Hypothalamus (tissue), 51 donors: ENCODE measurements at regions not wholly inside any gene's neighbourhood (a gene's known extent, or its start where the extent isn't known, plus 50 kb on each side); places are given as distances from the start of the nearest gene placed in this dataset.
A peak's percentile ranks its signal among the peaks of the same experiment; 100 is the strongest.
"Not testable (repeated sequence)": the region's sequence is repeated elsewhere in the genome, so short reads cannot be mapped to it uniquely, and the experiment has no call there.

Experiments used
- DNase-seq, 51 donors: peaks; one replicate each; lab custom pipeline; 2025; lab: John Stamatoyannopoulos, UW

DNA sequence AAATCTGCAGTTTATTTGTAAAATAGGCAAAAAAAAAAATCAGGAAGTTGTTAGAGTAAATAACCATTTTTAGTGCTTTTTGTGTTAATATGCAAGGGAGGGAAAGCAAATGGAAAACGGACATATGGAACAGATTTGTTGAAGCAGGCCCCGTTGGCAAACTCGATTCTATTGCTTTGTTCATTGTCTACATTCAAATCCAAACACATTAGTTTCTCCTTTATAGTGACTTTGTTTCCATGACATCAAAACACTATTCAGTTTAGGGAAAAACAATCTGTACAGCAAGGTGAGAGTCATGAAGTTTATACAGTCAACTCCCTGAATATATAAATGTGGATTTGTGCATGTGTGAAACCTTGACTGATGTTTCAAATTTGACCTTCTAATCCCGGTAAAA, 142.2 kb downstream of the FAM47A start:
- DNase-seq, result no peak

DNA sequence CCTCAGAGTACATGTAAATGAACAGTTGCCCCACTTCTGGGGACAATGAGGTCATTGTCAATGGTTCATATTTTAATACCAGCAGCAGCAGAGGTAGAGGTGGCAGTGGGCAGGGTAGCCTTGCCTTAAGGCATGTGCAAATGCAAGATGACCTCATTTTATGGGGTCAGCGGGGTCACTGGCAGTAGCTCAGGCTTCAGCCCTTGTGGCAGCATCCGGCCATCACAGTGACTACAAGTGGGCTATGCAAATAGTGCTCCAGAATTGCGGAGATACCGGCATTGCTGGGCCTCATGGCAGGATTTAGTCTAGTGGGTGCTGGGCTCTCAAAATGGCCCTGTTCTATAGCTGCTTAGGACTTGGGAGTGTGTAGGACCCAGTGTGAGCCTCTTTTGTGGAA, 144.7 kb downstream of the FAM47A start:
- DNase-seq, result no peak

DNA sequence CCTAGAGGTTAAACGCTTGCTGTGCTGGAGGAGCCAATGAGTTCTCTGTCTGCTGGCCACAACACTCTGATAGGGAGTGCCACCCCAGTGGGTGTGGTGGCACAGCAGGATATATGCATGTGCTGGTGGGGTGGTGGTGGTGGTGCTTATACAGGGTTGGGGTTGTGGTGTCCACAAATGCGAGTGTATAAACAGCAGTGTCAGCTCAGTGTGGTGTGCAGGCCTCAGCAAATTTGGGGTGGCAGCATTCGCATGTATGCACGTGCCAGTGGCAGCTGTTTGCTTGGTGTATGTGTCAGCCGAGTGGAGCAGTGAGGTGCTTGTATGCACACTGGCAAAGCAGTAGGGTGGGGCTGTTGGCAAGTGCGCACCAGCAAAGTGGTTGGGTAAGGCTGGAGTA, 157.4 kb downstream of the FAM47A start:
- DNase-seq, result no peak

DNA sequence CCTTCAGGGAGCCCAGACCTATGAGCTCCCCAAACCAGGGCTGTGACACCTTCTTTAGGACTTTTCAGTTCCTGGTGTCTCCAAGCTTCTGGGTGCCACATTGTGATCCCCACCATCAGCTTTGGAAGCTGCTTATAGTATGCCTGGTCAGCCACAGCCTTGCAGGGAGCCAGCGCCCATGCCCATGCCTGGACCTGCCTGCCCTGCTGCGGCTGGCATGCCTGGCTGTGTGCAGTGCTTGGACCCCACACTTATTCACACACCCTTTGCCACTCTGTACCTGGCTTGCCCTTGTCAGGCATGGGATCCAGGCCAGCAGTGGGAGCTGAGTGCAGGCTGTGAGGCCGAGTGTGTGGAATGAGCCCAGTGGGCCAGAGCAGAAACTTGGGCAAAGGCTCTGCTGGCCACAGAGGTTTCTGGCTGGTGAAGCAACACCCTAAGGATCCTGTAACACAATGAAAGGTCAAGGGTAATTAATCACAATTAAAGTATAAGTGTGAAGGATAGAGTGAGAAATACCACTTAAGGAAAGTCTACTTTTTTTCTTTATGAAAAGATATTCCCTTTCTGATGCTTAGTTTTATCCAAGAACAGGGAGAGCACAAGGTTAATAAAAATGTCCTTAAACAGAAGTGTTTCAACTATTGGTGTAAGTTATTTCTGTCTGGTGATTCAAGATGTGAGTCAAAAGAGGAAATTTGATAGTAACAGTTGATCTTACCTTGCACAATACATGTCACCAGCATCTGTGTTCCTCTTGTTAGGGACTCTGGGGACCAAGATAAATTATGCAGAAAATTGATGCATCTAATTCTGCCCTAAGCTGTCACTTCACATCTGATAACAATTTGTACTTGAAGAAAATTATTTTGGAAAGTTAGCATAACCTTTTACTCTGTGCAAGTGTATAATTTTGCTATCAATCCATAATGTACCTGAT, 161.8 kb downstream of the FAM47A start:
- DNase-seq, result no peak

DNA sequence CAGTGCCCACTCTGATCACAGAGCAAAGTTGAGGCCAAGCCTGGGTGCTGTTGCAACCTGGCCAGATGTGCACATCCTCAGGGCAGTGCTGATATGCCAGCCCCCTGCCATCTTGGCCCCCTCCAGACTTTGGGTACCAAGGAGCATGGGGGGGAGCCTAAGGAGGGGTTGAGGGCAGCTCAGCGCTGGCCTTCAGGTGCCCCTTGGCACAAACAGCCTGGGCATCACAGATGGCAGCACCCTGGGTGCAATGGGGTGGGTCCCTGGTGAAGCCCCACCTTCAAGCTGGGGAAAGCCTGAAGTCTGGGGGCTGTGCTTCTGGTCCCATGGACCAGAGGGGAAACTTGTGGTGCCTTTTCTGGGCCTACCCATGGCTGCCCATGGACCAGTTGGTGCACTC, 163.0 kb downstream of the FAM47A start:
- no peak for DNase-seq

DNA sequence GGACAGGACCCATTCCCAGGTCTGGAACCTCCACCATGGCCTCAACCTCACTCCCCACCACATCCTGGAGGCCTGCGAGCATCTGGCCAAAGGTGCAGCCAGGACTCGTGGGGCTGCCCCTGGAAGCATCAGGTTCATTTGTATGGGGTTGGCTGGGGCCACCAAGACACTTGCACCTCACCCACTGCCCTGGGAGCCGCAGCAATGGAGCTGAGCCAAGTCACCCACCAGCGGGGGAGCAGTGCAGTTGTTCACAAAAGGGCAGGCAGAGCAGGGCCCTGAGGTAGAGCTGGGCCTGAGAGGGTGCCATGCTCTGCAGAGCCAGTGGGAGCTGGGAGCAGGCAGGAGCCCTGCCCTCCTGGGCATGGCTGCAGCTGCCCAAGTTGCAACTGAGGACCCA, 163.5 kb downstream of the FAM47A start:
- no peak for DNase-seq

DNA sequence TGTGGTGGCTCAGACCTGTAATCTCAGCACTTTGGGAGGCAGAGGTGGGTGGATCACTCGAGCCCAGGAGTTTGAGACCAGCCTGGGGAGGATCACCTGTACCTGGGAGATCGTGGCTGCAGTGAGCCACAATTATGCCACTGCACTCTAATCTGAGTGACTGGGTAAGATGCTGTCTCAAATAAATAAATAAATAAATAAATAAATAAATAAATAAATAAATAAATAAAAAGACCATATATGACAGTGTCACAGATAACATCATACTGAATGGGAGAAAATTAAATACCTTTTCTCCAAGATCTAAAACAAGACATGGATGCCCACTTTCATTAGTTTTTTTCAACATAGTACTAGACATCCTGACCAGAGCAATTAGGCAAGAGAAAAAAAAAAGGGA, 182.8 kb downstream of the FAM47A start:
- no peak for DNase-seq

DNA sequence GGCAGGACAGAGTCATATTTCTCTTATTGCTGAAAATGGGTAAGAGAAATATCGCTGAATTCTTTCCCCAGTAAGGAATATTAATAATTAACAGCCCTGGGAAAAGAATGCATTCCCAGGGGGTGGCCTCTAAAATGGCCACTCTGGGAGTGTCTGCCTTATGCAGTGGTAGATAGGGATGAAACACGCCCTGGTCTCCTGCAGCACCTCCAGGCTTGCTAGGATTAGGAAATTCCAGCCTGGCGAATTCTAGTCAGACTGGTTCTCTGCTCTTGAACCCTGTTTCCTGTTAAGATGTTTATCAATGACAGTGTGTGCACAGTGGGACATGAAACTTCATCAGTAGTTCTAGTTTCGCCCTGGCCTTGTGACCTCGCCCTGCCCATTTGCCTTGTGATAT, 205.9 kb downstream of the FAM47A start:
- not testable (repeated sequence) for DNase-seq

DNA sequence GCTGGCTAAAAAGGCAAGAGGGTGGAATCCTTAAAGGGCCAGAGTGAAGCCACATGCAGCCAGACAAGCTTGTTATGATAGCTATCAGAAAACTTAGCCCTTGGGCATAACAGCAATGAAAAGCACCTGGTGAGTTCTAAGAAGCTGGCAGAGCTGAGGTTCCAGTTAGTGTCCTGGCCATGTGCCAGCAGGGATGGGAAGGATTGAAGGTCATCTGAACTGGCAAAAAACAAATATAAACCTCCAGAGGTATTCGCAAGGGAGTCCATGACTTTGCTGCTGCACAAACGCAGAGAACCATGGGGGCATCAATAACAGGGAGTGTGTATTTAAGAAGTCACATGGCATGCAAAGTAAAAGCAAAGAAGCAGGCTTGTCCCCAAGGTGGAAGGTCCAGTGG, 208.9 kb downstream of the FAM47A start:
- no peak for DNase-seq

DNA sequence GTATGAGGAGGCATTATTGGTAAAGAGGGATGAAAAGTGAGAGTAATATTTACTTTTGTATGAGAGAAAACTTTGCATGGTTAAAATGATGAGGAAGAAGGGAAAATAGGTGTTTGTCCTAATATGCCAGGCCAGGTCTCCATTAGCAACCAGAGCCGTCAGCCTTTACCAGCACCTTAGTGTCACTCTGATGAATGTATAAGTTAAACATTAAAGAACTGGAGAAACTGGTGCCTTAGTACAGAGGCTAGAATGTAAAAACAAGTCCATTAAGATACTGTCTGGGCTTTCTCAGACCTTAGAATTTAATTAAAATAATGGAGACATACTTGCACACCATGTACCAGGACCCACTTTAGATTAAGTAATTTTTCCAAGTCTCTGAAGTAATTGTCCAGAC, 222.3 kb downstream of the FAM47A start:
- DNase-seq, result no peak

DNA sequence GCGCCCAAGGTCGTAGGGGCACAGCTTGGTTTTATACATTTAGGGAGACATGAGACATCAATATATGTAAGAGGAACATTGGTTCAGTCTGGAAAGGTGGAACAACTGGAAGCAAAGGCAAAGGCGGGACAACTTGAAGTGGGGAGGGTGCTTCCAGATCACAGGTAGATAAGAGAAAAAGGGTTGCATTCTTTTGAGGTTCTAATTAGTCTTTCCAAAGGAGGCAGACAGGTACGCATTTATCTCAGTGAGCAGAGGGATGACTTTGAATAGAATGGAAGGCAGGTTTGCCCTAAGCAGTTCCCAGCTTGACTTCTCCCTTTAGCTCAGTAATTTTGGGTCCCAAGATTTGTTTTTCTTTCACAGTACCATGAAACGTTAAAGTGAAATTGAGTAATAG, 223.2 kb downstream of the FAM47A start:
- no peak for DNase-seq

DNA sequence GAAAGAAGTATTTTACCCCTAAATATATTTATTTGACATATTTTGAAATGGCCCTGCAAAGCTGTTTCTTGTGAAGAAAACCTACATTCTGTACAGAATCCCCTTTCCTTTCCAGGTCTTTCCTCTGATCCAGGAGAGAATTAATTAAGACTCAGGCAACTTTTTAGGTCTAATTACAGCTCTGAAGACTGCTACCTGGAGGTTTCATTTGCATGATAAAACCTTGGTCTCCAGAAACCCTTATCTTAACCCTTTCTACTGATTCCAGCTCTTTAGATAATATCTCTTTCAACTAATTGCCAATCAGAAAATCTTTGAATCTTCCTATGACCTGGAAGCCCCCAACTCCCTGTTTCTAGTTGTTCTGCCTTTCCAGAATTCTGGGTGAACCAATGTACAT, 224.0 kb downstream of the FAM47A start:
- DNase-seq, result no peak

DNA sequence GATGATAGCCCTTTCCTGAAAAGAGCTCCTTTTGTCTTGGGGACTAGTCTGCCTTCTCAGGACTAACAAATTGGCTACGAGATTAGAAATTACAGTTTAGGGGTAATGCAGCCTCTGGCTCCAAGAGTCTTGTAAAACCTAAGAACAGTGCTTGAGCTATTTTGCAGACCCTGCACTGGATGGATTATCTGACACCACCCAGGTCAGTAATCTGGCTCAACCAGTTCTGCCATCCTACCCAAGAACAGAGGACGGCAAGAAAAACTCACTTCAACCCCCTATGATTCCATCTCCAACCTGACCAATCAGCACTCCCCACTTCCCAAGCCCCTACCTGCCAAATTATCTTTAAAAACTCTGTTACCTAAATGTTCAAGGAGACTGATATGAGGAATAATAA, 225.1 kb downstream of the FAM47A start:
- DNase-seq, result no peak

DNA sequence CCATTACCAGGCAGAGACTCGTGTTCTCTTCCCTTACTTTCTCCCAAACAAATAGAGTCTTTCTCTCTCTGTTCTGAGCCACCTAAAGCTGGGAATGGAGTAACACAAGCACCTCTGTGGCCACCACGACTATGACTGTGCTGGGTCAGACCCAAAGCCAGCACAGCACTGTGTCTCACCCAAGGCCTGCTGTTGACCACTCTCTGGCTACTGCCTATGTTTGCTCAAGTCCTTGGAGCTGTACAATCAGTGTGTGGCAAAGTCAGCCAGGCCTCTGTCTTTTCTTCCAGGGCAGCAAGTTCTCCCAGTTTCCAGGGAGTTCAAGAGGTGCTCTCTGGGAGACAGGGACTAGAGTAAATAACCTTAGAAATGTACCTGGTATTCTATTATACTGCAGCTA, 239.4 kb downstream of the FAM47A start:
- no peak for DNase-seq

DNA sequence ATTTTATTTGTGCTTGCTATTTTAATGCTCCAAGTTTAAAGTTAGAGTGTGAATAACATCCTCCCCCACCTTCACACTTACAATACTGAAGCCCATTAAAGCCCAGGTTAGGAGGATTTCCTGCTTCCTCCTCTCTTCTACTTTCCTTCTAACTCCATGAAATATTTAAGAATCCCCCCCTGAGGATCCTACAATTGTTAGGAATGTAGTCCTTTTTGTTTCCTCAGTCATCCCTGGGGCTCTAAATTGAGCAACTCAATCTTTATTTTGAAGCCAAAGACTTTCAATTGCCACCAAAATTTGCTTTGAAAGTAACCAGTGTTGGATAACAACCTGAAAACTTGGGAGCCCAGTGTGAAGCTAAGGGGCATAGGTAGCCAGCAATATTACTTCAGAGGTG, 276.9 kb downstream of the FAM47A start:
- DNase-seq, result no peak

DNA sequence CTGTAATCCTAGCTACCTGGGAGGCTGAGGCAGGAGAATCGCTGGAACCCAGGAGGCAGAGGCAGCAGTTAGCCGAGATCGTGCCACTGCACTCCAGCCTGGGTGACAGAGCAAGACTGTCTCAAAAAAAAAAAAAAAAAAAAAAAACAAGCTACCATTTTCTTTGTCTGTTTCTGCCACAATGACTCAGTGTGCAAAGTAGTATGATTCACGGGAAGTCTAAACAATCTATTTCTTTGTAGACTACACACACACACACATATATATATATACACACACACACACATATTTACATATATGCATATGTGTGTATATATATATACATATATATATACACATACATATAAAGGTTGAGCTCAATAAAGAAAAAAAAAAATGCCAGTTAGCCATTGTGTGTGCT, 280.0 kb downstream of the FAM47A start:
- not testable (repeated sequence) for DNase-seq

DNA sequence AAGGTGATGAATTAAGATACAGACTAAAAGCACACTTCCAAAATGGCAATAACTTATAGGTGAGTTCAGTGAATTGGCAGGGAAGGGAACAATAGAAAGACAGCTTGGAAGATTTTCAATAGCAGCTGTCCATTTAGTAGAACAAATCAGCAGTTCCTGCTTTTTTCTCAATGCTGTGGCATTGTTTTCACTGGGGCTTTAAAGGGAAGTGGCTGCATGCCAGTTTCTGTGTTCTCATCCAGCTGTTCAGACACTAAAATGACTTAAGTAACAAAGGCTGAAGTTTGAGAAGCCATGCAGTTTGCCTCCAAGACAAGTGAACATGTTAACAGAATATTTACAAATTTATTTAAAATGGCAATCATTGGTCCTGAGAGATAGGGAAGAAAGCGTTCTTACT, 291.9 kb downstream of the FAM47A start:
- peak in 4 of 51 donors; percentile 0 to 11 (median 1) for DNase-seq

DNA sequence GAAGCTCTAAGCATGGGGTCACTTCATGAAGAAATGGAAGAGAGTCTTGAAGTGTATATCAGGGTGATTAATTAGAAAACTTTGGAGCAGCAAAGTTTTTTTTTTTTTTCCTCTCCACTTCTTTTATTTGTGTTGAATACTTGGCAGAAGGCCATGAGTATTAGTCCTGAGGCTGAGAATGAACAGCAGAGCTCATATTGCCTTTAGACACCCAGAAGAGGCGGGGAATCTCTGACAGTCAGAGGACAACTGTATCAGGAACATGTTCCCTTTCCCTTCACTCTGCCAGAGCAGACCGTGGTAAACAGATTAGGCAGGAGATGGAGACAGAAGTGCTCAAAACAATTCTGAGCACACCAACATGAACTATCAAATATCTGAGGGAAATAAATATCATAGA, 300.9 kb downstream of the FAM47A start:
- DNase-seq, result no peak

DNA sequence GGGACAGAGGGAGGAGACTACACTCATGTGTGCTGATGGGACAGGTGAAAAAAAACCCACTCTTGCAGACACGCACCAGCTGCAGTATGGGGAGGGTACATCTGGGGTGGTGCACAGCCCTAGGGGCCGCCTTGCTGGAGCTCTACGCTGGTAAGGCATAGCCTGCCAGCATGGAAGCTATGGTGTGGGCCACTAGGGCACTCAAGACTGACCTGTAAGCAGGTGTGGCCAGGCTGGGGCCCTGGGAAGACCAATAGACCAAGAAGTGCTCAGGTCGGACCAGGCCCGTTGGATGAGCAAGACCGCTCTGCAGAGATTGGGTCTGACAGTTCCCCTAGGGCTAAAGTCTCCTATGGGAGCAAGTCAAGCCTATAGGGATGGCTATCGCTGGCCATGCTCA, 314.8 kb downstream of the FAM47A start:
- DNase-seq, result no peak

DNA sequence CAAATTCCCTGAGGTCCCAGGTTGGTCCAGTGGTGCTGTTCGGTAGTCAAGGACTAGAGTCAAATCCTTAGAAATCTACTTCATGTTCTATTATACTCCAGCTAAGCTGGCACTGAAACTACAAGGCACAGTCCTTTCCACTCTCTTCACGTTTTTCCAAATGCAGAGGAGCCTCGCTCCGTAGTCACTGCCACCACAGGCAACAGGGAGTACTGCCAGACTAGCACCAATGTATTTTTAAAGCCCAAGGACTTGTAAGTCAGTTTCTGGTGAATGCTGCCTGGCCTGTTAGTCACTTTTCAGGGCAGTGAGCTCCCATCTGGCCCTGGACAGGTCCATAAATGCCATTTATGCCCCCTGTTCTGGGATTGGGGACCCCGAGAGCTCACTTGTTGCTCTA, 323.5 kb downstream of the FAM47A start:
- DNase-seq, result no peak

DNA sequence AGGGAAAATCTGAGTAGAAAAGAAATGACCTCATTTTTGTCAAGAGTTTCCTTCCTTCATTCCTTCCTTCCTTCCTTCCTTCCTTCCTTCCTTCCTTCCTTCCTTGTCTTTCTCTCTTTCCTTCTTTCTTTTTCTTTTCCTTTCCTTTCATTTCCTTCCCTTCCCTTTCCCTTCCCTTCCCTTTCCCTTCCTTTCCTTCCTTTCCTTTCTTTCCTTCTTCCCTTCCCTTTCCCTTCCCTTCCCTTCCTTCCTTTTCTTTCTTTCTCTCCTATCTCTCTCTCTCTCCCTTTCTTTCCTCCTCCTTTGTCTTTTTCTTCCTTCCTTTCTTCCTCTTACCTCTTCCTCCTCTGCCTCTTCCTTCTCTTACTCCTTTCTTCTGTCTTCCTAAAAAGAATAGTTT, 347.6 kb downstream of the FAM47A start:
- DNase-seq, result no peak

DNA sequence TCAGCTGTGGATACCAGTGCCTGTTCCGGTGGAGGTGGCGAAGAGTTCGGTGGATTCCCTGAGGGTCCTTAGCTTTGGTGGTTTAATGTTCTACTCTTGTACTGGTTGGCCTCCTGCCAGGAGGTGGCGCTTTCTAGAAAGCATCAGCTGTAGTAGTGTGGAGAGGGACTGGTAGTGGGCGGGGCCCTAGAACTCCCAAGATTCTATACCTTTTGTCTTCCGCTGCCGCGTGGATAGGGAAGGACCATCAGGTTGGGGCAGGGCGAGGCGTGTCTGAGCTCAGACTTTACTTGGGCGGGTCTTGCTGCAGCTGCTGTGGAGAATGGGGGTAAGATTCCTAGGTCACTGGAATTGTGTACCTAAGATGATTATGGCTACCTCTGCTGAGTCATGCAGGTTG, 390.3 kb downstream of the FAM47A start:
- DNase-seq, result no peak

DNA sequence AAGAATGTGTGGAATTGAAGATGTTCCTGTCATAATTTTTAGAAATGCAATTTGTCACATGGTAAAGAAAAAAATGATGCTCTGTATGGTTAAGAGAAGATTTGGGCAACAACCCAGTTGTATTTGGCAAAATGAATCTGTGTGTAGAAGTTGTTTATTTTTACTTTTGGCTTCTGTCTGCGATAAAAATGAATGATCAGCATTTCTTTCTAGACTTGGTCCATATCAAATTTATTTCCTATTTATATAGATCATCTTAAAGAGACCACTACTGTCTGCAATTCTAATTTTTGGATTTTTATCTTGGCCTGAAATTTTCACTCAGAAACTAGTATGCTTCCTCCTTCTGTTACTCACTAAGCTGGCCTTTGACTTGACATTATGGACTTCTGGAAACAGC, 396.9 kb downstream of the FAM47A start:
- DNase-seq, result no peak
